Osteoblast (primary cell): ENCODE measurements at regions not wholly inside any gene's neighbourhood (a gene's known extent, or its start where the extent isn't known, plus 50 kb on each side); places are given as distances from the start of the nearest gene placed in this dataset.

Experiments used
- DNase-seq: peaks from one replicate; pipeline ENCODE4 v3.0.0; 2011; ENCODE audit warnings: low spot score, mixed read lengths; ENCODE audit not compliant: insufficient read length; ENCODE audit errors: missing footprints
- H2AFZ ChIP-seq: 2 replicates; pipeline ENCODE4 v1.6.0; 2011; ENCODE audit warnings: mild to moderate bottlenecking, low read length
- H3K27ac ChIP-seq: 2 replicates; pipeline ENCODE4 v1.5.1; 2011; ENCODE audit warnings: mild to moderate bottlenecking, low read depth, low read length, moderate library complexity
- H3K27me3 ChIP-seq: 2 replicates; pipeline ENCODE4 v1.6.0; 2012; ENCODE audit warnings: mild to moderate bottlenecking, control low read depth, inconsistent platforms, low read length, moderate library complexity; ENCODE audit not compliant: insufficient read depth
- H3K36me3 ChIP-seq: 2 replicates; pipeline ENCODE4 v1.5.1; 2011; ENCODE audit warnings: mild to moderate bottlenecking, low read length, control low read depth, moderate library complexity; ENCODE audit not compliant: insufficient read depth
- H3K4me1 ChIP-seq: 2 replicates; pipeline ENCODE4 v1.5.1; 2011; ENCODE audit warnings: mild to moderate bottlenecking, low read length, control low read depth, moderate library complexity; ENCODE audit not compliant: insufficient read depth
- H3K4me2 ChIP-seq: 2 replicates; pipeline ENCODE4 v1.6.0; 2011; ENCODE audit warnings: mild to moderate bottlenecking, low read length; ENCODE audit not compliant: insufficient read depth
- H3K4me3 ChIP-seq: fragments of 200-600 bp; sonication (generic); 3 replicates; pipeline ENCODE4 v1.5.1; 2012; ENCODE audit warnings: mild to moderate bottlenecking, low read length, inconsistent platforms; ENCODE audit not compliant: insufficient read depth
- H3K79me2 ChIP-seq: 2 replicates; pipeline ENCODE4 v1.6.0; 2012; ENCODE audit warnings: mild to moderate bottlenecking, low read length, control low read depth, inconsistent platforms; ENCODE audit not compliant: insufficient read depth
- H3K9me3 ChIP-seq: 2 replicates; pipeline ENCODE4 v1.5.1; 2011; ENCODE audit warnings: low read depth, low read length, control low read depth
- H4K20me1 ChIP-seq: 2 replicates; pipeline ENCODE4 v1.6.0; 2012; ENCODE audit warnings: mild to moderate bottlenecking, low read length, control low read depth; ENCODE audit not compliant: insufficient read depth
- TF ChIP-seq, protein P1 (sequence below): IDR thresholded peaks from 2 replicates; pipeline ENCODE4 v1.5.1; 2011; ENCODE audit warnings: mild to moderate bottlenecking, low read depth, low read length, moderate library complexity; ENCODE audit errors: extremely low read depth

DNA sequence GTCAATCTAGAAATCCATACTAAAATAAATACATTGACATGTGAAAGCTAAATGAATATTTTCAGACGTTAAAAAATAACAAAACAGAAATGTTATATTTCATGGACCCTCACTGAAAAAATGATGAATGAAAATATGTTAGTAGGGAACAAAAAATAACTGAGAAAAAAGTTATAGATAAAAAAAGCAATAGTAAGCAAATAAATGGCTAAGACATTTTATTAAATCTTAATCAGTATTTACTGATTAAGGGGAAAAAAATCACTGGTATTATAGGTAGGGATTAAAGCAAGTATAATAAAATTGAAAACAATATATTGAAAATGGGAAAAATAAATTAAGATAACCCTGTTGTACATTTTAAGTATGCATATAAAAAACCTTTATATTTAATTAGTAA lies 468.1 kb upstream of the MANEA start:
- H3K27me3 ChIP-seq, result no peaks in the 10 kb centered on the region
- H3K79me2 ChIP-seq, result no peaks in the 10 kb centered on the region
- H3K4me2 ChIP-seq, result no peak overlapping the region
- no peaks in the 10 kb centered on the region for H4K20me1 ChIP-seq
- no peak overlapping the region for H2AFZ ChIP-seq
- H3K4me3 ChIP-seq, result no peak overlapping the region
- H3K9me3 ChIP-seq, result peaks cover 6% of the 10 kb centered on the region
- no peak for DNase-seq
- H3K27ac ChIP-seq, result no peak overlapping the region
- no peaks in the 10 kb centered on the region for H3K4me1 ChIP-seq
- TF ChIP-seq, protein P1, sequence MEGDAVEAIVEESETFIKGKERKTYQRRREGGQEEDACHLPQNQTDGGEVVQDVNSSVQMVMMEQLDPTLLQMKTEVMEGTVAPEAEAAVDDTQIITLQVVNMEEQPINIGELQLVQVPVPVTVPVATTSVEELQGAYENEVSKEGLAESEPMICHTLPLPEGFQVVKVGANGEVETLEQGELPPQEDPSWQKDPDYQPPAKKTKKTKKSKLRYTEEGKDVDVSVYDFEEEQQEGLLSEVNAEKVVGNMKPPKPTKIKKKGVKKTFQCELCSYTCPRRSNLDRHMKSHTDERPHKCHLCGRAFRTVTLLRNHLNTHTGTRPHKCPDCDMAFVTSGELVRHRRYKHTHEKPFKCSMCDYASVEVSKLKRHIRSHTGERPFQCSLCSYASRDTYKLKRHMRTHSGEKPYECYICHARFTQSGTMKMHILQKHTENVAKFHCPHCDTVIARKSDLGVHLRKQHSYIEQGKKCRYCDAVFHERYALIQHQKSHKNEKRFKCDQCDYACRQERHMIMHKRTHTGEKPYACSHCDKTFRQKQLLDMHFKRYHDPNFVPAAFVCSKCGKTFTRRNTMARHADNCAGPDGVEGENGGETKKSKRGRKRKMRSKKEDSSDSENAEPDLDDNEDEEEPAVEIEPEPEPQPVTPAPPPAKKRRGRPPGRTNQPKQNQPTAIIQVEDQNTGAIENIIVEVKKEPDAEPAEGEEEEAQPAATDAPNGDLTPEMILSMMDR, result no peak
- no peaks in the 10 kb centered on the region for H3K36me3 ChIP-seq

DNA sequence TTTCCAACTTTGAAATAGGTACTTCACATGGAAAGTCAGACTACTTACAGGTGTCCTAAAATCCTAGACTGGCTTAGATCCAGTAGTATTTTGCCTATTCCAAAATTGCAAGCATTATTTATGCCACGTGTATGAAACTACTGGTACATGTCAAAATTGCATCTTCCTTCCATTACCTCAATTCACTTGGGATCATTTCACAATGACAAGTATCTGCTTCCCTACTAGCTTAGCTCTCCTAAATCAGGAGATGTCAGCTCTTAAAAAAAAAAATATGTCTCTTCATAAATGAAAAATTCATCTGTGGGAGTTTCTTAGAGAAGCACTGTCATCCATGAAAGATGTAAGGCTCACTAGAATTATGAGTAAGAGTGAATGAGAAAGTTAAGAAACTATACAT lies 466.6 kb upstream of the MANEA start:
- no peaks in the 10 kb centered on the region for H3K36me3 ChIP-seq
- no peak overlapping the region for H3K4me2 ChIP-seq
- no peak overlapping the region for H2AFZ ChIP-seq
- H3K4me1 ChIP-seq, result no peaks in the 10 kb centered on the region
- TF ChIP-seq, protein P1, result no peak
- H3K9me3 ChIP-seq, result peaks cover 3% of the 10 kb centered on the region
- no peaks in the 10 kb centered on the region for H4K20me1 ChIP-seq
- H3K27ac ChIP-seq, result no peak overlapping the region
- H3K4me3 ChIP-seq, result no peak overlapping the region
- no peaks in the 10 kb centered on the region for H3K27me3 ChIP-seq
- no peak for DNase-seq
- H3K79me2 ChIP-seq, result no peaks in the 10 kb centered on the region

DNA sequence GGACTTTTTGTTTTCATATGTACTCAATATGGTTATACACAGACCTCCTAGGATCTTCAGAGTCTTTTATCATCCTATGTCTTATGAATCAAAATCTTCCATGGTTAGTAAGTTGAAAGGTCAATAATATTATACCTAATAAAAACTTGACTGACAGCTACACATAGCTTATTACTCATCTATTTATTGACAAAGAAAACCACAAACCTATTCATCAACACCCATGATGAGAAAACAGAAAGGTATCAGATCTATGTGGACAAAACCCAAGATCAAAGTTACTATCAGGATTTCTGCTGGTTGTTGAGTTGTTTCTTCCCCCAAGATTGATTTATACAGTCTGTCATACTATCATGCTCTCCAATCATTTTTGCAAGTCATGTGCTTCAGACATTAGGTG lies 460.1 kb upstream of the MANEA start:
- no peaks in the 10 kb centered on the region for H3K79me2 ChIP-seq
- H2AFZ ChIP-seq, result no peak overlapping the region
- TF ChIP-seq, protein P1, result no peak
- no peaks in the 10 kb centered on the region for H4K20me1 ChIP-seq
- H3K36me3 ChIP-seq, result no peaks in the 10 kb centered on the region
- H3K27ac ChIP-seq, result no peak overlapping the region
- DNase-seq, result no peak
- no peaks in the 10 kb centered on the region for H3K4me1 ChIP-seq
- H3K4me2 ChIP-seq, result no peak overlapping the region
- no peak overlapping the region for H3K4me3 ChIP-seq
- H3K9me3 ChIP-seq, result peaks cover 3% of the 10 kb centered on the region
- no peaks in the 10 kb centered on the region for H3K27me3 ChIP-seq

DNA sequence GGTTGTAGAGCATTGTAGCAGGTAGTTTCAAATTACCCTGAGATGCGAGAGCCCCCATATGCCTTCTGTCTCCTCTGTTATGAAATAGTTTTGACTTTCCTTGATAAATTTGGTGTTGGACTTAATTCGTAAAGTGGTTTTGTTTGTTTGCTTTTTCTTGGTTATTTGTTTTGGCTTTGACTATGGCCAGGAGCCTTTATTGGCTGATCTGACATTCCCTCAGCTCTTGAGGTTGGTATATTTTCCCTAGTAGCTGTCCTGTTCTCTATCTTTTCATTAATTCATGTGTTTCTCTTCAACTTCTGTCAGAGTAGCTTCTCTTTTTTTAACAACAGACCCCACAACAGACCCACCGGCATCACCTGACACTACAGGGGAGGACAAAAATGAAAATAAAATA lies 457.4 kb upstream of the MANEA start:
- TF ChIP-seq, protein P1, result no peak
- no peak overlapping the region for H3K4me2 ChIP-seq
- no peaks in the 10 kb centered on the region for H3K9me3 ChIP-seq
- no peaks in the 10 kb centered on the region for H3K36me3 ChIP-seq
- H3K4me3 ChIP-seq, result no peak overlapping the region
- no peaks in the 10 kb centered on the region for H3K79me2 ChIP-seq
- no peak overlapping the region for H2AFZ ChIP-seq
- no peak overlapping the region for H3K27ac ChIP-seq
- no peaks in the 10 kb centered on the region for H4K20me1 ChIP-seq
- no peaks in the 10 kb centered on the region for H3K4me1 ChIP-seq
- no peak for DNase-seq
- H3K27me3 ChIP-seq, result no peaks in the 10 kb centered on the region
